IPS DF 6.9 (cell line): ENCODE measurements at regions not wholly inside any gene's neighbourhood (a gene's known extent, or its start where the extent isn't known, plus 50 kb on each side); places are given as distances from the start of the nearest gene placed in this dataset.
"Not testable (repeated sequence)": the region's sequence is repeated elsewhere in the genome, so short reads cannot be mapped to it uniquely, and the experiment has no call there.

Experiments
- DNase-seq: peaks from one replicate; pipeline ENCODE4 v3.0.0-alpha.2; 2013; ENCODE audit warnings: low read depth, low spot score
- H3K27ac ChIP-seq: one replicate; pipeline ENCODE4 v1.5.1; 2013; ENCODE audit warnings: low read length, control low read depth
- H3K27me3 ChIP-seq: 2 replicates; pipeline ENCODE4 v1.6.1; 2013; ENCODE audit warnings: mild to moderate bottlenecking, low read length; ENCODE audit not compliant: control insufficient read depth, insufficient read depth
- H3K36me3 ChIP-seq: 2 replicates; pipeline ENCODE4 v1.6.1; 2013; ENCODE audit warnings: low read length; ENCODE audit not compliant: control insufficient read depth, insufficient read depth
- H3K4me1 ChIP-seq: 2 replicates; pipeline ENCODE4 v1.6.1; 2013; ENCODE audit warnings: low read length; ENCODE audit not compliant: control insufficient read depth, insufficient read depth
- H3K4me3 ChIP-seq: 2 replicates; pipeline ENCODE4 v1.5.1; 2013; ENCODE audit warnings: mild to moderate bottlenecking, low read length
- H3K9me3 ChIP-seq: 2 replicates; pipeline ENCODE4 v1.6.1; 2013; ENCODE audit warnings: low read length, inconsistent platforms; ENCODE audit not compliant: control insufficient read depth, insufficient read depth
- WGBS: extraction: QIAGEN DNeasy Blood & Tissue Kit; methylation state at CpG from one replicate; pipeline ENCODE4 v1.1.7; 2013; ENCODE audit warnings: mixed read lengths, missing lambda C conversion rate; ENCODE audit not compliant: insufficient read length, insufficient coverage; 5-methylcytosine and 5-hydroxymethylcytosine counted together

- no peak for DNase-seq
- Histone ChIP-seq H3K4me1 (no peaks in the 10 kb centered on the region), H3K27ac (no peak overlapping the region), H3K9me3 (no peaks in the 10 kb centered on the region), H3K4me3 (no peak overlapping the region), H3K27me3 (no peaks in the 10 kb centered on the region), H3K36me3 (no peaks in the 10 kb centered on the region)
- WGBS = no CpG with 5 or more reads among the region's 6 CpGs
Observed at GRCh38 chr16:79895917-79896203, 295.3 kb upstream of the MAF start.

- Histone ChIP-seq H3K4me1 (no peaks in the 10 kb centered on the region), H3K27ac (no peak overlapping the region), H3K27me3 (no peaks in the 10 kb centered on the region), H3K4me3 (no peak overlapping the region), H3K36me3 (no peaks in the 10 kb centered on the region), H3K9me3 (no peaks in the 10 kb centered on the region)
- no CpG with 5 or more reads among the region's 10 CpGs for WGBS
- DNase-seq = no peak
Observed at GRCh38 chr16:79895053-79895916, 294.7 kb upstream of the MAF start.

- Histone ChIP-seq H3K4me3 (no peak overlapping the region), H3K4me1 (no peaks in the 10 kb centered on the region), H3K27me3 (no peaks in the 10 kb centered on the region), H3K36me3 (no peaks in the 10 kb centered on the region), H3K27ac (no peak overlapping the region), H3K9me3 (no peaks in the 10 kb centered on the region)
- WGBS = no CpG with 5 or more reads among the region's 3 CpGs
- no peak for DNase-seq
Observed at GRCh38 chr16:79893445-79893844, 292.9 kb upstream of the MAF start.

GRCh38 chr16:79892278-79892677 lies 291.7 kb upstream of the MAF start:
- H3K27me3 ChIP-seq = no peaks in the 10 kb centered on the region
- no peaks in the 10 kb centered on the region for H3K36me3 ChIP-seq
- no peak for DNase-seq
- no peaks in the 10 kb centered on the region for H3K9me3 ChIP-seq
- no CpG with 5 or more reads among the region's 3 CpGs for WGBS
- H3K4me3 ChIP-seq = no peak overlapping the region
- H3K27ac ChIP-seq = no peak overlapping the region
- no peaks in the 10 kb centered on the region for H3K4me1 ChIP-seq

- Histone ChIP-seq H3K4me3 (no peak overlapping the region), H3K27me3 (no peaks in the 10 kb centered on the region), H3K27ac (no peak overlapping the region), H3K36me3 (no peaks in the 10 kb centered on the region), H3K9me3 (no peaks in the 10 kb centered on the region), H3K4me1 (no peaks in the 10 kb centered on the region)
- no peak for DNase-seq
- no CpG with 5 or more reads among the region's 6 CpGs for WGBS
Observed at GRCh38 chr16:79891458-79891857, 290.9 kb upstream of the MAF start.

GRCh38 chr16:79887541-79888540 lies 287.3 kb upstream of the MAF start:
- Histone ChIP-seq H3K27me3 (no peaks in the 10 kb centered on the region), H3K4me3 (no peak overlapping the region), H3K9me3 (no peaks in the 10 kb centered on the region), H3K4me1 (no peaks in the 10 kb centered on the region), H3K36me3 (no peaks in the 10 kb centered on the region), H3K27ac (no peak overlapping the region)
- DNase-seq = no peak
- no CpG with 5 or more reads among the region's 8 CpGs for WGBS

GRCh38 chr16:79885320-79885719 lies 284.8 kb upstream of the MAF start:
- no peak for DNase-seq
- Histone ChIP-seq H3K36me3 (no peaks in the 10 kb centered on the region), H3K4me1 (no peaks in the 10 kb centered on the region), H3K9me3 (no peaks in the 10 kb centered on the region), H3K4me3 (no peak overlapping the region), H3K27me3 (no peaks in the 10 kb centered on the region), H3K27ac (no peak overlapping the region)
- no CpG with 5 or more reads among the region's 7 CpGs for WGBS

- Histone ChIP-seq H3K27me3 (no peaks in the 10 kb centered on the region), H3K36me3 (no peaks in the 10 kb centered on the region), H3K4me3 (no peak overlapping the region), H3K4me1 (no peaks in the 10 kb centered on the region), H3K9me3 (no peaks in the 10 kb centered on the region), H3K27ac (no peak overlapping the region)
- WGBS = no CpG with 5 or more reads among the region's 4 CpGs
- no peak for DNase-seq
Observed at GRCh38 chr16:79883494-79883893, 283.0 kb upstream of the MAF start.

GRCh38 chr16:79882340-79883005 lies 281.9 kb upstream of the MAF start:
- no CpG with 5 or more reads among the region's 8 CpGs for WGBS

GRCh38 chr16:79881107-79881506 lies 280.6 kb upstream of the MAF start:
- not testable (repeated sequence) for H3K27ac ChIP-seq, DNase-seq, H3K36me3 ChIP-seq, H3K4me3 ChIP-seq, H3K4me1 ChIP-seq, H3K9me3 ChIP-seq, H3K27me3 ChIP-seq
- WGBS = no CpG with 5 or more reads among the region's 9 CpGs

More at GRCh38 chr16:79882340-79883005, 281.9 kb upstream of the MAF start:
- H3K4me1 ChIP-seq = no peaks in the 10 kb centered on the region
- no peak for DNase-seq
- no peaks in the 10 kb centered on the region for H3K27me3 ChIP-seq
- H3K9me3 ChIP-seq = no peaks in the 10 kb centered on the region
- no peaks in the 10 kb centered on the region for H3K36me3 ChIP-seq
- no peak overlapping the region for H3K27ac ChIP-seq
- no peak overlapping the region for H3K4me3 ChIP-seq
